Breast epithelium (tissue), 3 donors: ENCODE measurements at regions not wholly inside any gene's neighbourhood (a gene's known extent, or its start where the extent isn't known, plus 50 kb on each side); places are given as distances from the start of the nearest gene placed in this dataset.

Experiments
- POLR2A ChIP-seq: fragments of 450-650 bp; IDR thresholded peaks from one replicate; pipeline ENCODE4 v1.6.1; 2016; ENCODE audit warnings: antibody characterized with exemption, mild to moderate bottlenecking, moderate library complexity
- POLR2AphosphoS5 ChIP-seq, 3 donors: sonication (generic); formaldehyde crosslinking; IDR thresholded peaks; one replicate each; pipeline ENCODE4 v1.6.1; 2017; ENCODE audit warnings: antibody characterized with exemption in 3 of 3
- TF ChIP-seq, protein P1 (sequence below), 3 donors: fragments of 450-650 bp; IDR thresholded peaks; one replicate each; pipeline ENCODE4 v1.5.1; 2016 to 2017; ENCODE audit warnings: antibody characterized with exemption in 3 of 3, mild to moderate bottlenecking in 3 of 3, moderate library complexity in 3 of 3

DNA sequence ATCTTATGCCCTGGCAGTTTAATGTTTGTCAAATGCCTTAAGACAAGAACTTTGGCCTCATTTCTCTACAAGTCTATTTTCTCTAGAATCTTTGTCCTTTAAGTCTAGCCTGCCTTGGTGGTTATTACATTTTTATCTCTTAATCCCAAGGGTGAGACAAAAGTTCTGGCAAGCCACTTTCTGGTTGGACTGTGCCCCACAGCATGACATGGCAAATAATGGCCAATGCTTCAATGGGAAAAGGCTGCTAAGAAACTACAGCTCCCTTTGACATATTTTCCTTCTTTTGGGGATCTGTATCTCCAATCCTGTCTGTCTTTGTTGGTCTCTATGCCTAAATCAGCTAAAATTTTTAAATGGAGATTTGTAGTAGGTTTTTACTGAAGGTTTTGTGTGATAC is 181.6 kb upstream of the MBNL1 start:
- TF ChIP-seq, protein P1, sequence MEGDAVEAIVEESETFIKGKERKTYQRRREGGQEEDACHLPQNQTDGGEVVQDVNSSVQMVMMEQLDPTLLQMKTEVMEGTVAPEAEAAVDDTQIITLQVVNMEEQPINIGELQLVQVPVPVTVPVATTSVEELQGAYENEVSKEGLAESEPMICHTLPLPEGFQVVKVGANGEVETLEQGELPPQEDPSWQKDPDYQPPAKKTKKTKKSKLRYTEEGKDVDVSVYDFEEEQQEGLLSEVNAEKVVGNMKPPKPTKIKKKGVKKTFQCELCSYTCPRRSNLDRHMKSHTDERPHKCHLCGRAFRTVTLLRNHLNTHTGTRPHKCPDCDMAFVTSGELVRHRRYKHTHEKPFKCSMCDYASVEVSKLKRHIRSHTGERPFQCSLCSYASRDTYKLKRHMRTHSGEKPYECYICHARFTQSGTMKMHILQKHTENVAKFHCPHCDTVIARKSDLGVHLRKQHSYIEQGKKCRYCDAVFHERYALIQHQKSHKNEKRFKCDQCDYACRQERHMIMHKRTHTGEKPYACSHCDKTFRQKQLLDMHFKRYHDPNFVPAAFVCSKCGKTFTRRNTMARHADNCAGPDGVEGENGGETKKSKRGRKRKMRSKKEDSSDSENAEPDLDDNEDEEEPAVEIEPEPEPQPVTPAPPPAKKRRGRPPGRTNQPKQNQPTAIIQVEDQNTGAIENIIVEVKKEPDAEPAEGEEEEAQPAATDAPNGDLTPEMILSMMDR (IDR thresholded peaks at IDR 0.05) = no peak
- TF ChIP-seq POLR2A (no peak), POLR2AphosphoS5 (IDR thresholded peaks at IDR 0.05) (no peak)
